ENCODE measurements at regions not wholly inside any gene's neighbourhood (a gene's known extent, or its start where the extent isn't known, plus 50 kb on each side); places are given as distances from the start of the nearest gene placed in this dataset.

GRCh38 chr10:62870866-62871265, 54.7 kb upstream of the EGR2 start:
- DNase-seq (ENCODE audit: low read depth), result no peak

- no peak for DNase-seq (ENCODE audit: low read depth)
Measured at GRCh38 chr10:62869958-62870357, 53.8 kb upstream of the EGR2 start.

- no peak for DNase-seq (ENCODE audit: low read depth)
Measured at GRCh38 chr10:62866941-62867340, 50.8 kb upstream of the EGR2 start.

- DNase-seq (ENCODE audit: low read depth), result no peak
Measured at GRCh38 chr10:62866451-62866850, 50.3 kb upstream of the EGR2 start.

All from non-pigmented ciliary epithelial cell (primary cell).